ENCODE measurements at regions not wholly inside any gene's neighbourhood (a gene's known extent, or its start where the extent isn't known, plus 50 kb on each side); places are given as distances from the start of the nearest gene placed in this dataset.

GRCh38 chr9:85471791-85472190 lies 270.0 kb downstream of the AGTPBP1 start:
- TF ChIP-seq FOXM1 (IDR thresholded peaks at IDR 0.05; ENCODE audit: borderline replicate concordance, low read depth): no peak
- TF ChIP-seq EP300 (IDR thresholded peaks at IDR 0.05; ENCODE audit: borderline replicate concordance): no peak
- TF ChIP-seq CEBPB (IDR thresholded peaks at IDR 0.05): no peak
- no peak for TF ChIP-seq TAF1 (IDR thresholded peaks at IDR 0.05; ENCODE audit: low read depth)
- no peak for TF ChIP-seq REST (IDR thresholded peaks at IDR 0.05; ENCODE audit: low read depth)
- TF ChIP-seq RAD21 (IDR thresholded peaks at IDR 0.05; ENCODE audit: low read depth): no peak

Data from Ishikawa (cell line).